ENCODE measurements at regions not wholly inside any gene's neighbourhood (a gene's known extent, or its start where the extent isn't known, plus 50 kb on each side); places are given as distances from the start of the nearest gene placed in this dataset.

DNA sequence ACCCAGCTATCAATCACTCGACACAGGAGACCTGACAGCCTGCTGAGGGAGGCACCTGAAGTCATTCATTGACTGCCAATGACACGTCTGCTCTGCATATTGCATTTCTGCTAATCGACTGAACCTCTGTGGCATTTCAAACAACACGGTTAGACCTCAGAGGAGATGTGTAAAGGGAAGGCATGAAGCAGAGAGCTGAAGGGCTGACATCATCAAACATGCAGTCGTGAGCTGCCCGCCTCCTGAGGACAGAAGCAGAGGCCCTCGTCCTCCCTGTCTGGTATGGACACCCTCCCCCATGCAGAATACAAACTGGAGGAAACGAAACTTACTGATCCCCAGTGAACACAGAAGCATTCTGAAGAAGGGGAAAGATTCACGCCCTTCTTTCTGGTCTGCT, 462.6 kb upstream of the MGMT start:
- TF ChIP-seq POLR2A (IDR thresholded peaks at IDR 0.05) = no peak
- TF ChIP-seq, protein P1, sequence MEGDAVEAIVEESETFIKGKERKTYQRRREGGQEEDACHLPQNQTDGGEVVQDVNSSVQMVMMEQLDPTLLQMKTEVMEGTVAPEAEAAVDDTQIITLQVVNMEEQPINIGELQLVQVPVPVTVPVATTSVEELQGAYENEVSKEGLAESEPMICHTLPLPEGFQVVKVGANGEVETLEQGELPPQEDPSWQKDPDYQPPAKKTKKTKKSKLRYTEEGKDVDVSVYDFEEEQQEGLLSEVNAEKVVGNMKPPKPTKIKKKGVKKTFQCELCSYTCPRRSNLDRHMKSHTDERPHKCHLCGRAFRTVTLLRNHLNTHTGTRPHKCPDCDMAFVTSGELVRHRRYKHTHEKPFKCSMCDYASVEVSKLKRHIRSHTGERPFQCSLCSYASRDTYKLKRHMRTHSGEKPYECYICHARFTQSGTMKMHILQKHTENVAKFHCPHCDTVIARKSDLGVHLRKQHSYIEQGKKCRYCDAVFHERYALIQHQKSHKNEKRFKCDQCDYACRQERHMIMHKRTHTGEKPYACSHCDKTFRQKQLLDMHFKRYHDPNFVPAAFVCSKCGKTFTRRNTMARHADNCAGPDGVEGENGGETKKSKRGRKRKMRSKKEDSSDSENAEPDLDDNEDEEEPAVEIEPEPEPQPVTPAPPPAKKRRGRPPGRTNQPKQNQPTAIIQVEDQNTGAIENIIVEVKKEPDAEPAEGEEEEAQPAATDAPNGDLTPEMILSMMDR (IDR thresholded peaks at IDR 0.05) = no peak

Measured in ovary (tissue), 3 donors.